SHP77 treated with DMSO at 0.1 percent for 48 hours (cell line): ENCODE measurements at regions not wholly inside any gene's neighbourhood (a gene's known extent, or its start where the extent isn't known, plus 50 kb on each side); places are given as distances from the start of the nearest gene placed in this dataset.
A peak's percentile ranks its signal among the peaks of the same experiment; 100 is the strongest.
"Not testable (repeated sequence)": the region's sequence is repeated elsewhere in the genome, so short reads cannot be mapped to it uniquely, and the experiment has no call there.

Experiments
- DNase-seq: peaks from one replicate; lab custom pipeline; 2025; lab: John Stamatoyannopoulos, UW

DNA sequence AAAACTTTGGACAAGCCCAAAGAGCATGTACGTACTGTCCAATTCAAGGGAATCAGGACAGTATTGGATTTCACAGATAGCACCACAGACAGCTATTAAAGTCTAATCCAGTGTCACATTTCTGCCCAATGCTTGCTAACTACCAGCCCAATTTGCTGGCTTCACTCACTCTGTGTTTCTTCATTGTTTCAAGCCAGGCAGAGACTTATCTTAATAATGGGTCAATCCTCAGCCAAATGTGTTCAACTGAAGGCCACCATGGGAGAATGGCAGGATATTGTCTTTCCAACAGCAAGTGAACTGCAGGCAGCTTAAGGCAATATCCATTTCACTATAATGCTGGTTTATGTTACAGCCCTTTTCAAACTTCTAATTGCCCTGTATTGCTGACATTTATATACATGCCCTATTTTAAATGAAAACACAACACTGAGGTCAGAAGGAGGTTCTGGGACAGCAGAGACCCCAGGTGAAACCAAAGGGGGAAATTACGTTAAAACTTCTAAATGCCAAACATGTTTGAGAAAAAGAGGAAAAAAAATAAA lies 142.1 kb upstream of the RSPO3 start:
- no peak for DNase-seq

DNA sequence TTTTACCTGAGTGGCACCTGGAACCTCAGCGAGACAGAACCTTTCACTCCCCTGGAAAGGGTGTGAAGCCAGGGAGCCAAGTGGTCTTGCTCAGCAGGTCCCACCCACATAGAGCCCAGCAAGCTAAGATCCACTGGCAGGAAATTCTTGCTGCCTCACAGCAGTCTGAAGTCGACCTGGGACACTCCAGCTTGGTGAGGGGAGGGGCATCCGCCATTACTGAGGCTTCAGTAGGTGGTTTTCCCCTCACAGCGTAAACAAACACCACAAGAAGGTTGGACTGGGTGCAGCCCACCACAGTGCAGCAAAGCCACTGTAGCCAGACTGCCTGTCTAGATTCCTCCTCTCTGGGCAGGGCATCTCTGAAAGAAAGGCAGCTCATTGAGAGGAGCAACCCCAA lies 134.7 kb upstream of the RSPO3 start:
- DNase-seq: no peak

DNA sequence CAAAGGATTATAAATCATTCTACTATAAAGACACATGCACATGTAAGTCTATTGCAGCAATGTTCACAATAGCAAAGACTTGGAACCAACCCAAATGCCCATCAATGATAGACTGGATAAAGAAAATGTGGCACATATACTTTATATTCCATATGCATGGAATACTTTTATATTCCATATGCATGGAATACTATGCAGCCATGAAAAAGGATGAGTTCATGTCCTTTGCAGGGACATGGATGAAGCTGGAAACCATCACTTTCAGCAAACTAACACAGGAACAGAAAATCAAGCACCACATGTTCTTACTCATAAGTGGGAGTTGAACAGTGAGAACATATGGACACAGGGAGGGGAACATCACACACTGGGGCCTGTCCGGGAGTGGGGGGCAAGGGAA lies 130.3 kb upstream of the RSPO3 start:
- DNase-seq: not testable (repeated sequence)

DNA sequence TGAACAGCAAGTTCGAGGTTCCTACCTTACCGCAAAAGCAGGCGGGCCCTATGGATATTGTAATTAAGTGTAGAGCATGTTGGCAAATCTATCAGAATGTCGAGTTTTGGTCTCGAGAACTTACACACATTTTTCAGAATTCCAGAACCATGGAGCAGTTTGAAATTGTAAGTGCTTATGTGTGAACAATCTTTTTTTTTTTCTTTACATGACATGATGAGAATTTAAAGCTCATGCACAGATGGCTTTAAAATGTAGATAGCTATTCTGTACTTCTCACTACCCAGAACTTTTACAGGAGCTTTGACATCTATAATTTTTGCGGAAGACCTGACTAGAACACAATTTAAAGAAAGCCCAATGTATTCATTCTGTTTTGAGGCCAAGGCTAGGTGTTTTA lies 117.8 kb upstream of the RSPO3 start:
- no peak for DNase-seq

DNA sequence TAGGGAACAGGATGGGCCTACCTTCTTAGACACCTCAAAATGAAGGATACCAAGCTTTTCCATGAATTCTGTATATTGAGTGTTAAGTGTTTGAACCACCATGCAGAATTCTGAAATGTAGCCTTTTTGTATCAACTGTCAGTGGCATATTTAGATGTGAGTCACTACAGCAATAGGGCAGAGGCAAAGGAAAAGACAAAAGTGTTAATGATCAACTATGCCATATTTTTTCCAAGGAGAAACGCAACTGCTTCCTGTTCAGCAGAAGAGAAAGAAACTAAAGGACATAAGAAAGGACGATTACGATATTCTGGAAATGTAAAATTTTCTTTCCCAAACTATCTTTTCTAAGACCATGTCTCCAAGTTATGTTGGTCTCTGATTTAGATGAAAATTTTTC lies 104.6 kb upstream of the RSPO3 start:
- no peak for DNase-seq

DNA sequence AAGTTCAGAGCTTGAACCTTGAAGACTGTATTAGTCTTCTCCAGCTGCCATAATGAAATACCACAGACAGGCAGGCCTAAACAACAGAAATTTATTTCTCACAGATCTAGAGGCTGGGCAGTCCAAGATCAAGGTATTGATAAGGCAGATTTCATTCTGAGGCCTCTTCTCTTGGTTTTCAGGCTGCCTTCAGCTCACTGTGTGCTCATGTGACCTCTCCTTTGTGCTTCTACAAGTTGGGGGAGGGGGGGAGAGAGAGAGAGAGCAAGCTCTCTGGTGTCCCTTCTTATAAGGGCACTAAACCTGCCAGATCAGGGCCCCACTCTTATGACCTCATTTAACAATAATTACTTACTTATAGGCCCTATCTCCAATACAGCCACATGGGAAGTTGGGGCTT lies 102.6 kb upstream of the RSPO3 start:
- no peak for DNase-seq

DNA sequence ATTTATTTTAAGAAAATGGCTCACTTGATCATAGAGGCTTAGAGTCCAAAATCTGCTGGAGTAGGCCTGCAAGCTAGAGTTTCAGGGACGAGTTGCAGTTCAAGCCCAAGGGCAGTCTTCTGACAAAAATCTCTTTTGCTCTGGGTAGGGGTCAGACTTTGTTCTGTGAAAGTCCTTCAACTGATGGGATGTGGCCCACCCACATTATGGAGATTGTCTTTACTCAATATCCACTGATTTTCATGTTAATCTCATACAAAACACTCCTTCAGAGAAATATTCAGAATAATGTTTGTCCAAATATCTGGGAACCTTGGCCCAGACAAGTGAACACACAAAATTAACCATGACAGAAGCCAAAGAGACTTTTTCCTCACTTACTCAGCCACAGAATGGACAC lies 98.6 kb upstream of the RSPO3 start:
- DNase-seq: no peak

DNA sequence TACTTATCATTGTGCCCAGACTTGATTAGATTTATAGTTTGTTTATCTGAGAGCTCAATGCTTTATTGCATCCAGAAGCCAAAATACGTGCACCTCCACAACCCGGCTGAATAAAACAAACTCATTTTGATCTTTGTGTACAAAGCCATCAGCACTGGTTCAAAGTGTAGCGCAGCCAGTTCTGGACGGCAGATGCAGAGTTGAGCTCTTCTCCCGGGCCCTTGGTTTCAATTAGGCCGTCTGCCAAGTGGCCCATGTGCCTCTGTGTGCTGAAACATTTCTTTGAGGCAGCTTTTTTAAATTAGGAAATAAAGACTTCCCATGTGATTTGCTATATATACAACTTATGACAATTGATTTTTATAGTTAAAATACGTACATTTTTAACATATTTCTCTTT lies 96.2 kb upstream of the RSPO3 start:
- DNase-seq: peak; percentile 50

DNA sequence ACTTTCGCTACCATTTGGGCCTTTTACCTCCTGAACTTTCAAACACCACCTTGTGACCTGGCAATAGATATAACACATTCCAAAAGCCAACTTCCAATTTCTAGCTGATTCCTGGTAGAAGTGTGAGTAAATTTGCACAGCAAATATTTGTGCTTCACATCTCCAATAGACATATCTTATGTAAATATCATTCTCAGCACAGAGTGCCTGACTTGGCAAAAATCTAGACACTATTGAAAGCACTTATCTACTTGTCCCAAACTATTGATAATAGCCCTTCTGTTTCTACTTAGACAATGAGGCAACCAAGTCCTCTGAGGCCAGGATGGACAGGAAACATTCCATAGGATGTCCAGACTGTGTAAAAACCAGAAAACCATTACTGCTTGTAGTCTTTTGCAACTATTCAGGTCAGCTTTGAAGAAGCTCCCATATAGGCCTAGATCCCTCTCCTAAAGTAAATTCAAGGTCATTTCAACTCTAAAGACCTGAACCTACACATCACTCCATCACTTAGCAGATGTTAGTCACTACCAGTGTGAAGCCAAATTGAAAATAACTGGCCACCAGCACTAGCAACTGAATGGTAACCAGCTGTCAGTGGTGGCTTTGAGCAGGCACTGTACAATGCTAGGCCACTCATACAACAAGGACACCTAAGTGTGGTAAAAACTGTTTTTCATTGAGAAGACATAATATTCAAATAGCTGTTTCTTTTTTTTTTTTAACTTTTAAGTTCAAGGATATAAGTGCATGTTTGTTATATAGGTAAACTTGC lies 95.3 kb upstream of the RSPO3 start:
- DNase-seq: no peak

DNA sequence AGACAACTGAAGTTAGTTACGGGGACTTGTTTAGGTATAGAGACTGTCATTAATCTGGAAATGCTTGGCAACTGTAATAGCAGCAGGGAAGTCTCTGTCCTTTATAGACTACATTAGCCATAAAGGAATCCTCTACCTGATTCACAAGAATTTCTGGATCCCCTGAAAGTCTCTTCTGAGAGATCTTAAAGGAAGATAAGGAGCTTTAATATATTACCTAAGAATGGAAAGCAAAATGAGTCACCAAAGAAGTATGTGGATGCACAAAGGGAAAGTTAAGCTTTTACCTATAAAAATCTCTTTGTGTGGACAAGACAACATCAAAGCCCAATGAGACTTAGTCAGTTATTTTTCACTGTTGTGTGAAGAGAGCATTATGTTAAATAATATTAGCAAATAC lies 92.2 kb upstream of the RSPO3 start:
- DNase-seq: no peak

DNA sequence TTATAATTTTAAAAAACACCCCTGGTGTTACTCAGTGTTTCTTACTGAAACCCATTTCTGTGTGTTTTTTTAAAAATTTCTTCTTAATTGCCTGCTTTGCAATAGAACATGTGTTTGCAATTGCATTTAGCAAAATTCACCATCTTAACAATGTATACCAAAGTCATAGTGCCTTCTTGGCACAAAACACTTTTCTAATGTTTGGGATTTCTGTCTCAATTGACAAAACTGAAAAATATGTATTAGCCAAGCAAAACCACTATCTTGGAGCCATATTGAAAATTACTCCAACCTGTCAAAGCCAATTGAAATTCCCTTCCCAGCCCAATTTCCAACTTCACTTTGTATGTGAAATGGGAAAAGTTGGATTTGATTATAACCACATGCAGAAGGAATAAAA lies 88.4 kb upstream of the RSPO3 start:
- DNase-seq: no peak

DNA sequence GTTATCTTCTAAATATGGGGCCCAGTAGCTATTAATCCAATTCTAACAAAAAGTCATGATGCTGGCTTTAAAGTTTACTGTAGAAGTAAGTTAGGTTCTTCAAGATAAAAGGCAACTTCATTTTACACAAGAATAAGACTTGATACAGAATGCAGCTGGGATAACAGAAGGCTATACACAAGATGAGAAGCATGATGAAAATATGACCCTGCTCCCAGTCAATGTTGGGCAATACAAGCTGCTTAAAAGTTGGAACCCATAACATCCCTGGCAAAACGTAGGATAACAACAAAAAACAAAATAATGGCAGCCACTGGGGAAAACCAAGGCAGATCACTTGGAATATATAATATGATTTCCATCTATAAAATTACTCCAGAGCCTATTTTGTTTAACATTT lies 87.6 kb upstream of the RSPO3 start:
- DNase-seq: no peak

DNA sequence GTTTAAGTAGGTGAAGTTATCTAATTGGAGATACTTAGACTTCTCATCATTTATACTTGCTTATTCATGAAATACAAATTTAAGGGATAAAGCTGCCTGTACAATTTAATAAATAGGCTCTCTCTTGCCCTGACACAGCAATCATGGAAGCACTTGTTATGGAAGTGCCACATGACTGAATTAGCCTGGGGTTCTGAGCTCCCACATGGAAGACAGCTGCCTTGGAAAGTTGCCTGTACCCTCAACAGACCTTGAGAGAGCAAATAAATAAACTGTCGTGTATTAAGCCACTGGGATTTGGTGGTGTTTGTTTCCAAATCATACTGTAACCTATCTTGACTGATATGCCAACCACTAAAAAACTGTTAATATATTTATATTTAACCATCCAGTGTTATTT lies 87.0 kb upstream of the RSPO3 start:
- no peak for DNase-seq

DNA sequence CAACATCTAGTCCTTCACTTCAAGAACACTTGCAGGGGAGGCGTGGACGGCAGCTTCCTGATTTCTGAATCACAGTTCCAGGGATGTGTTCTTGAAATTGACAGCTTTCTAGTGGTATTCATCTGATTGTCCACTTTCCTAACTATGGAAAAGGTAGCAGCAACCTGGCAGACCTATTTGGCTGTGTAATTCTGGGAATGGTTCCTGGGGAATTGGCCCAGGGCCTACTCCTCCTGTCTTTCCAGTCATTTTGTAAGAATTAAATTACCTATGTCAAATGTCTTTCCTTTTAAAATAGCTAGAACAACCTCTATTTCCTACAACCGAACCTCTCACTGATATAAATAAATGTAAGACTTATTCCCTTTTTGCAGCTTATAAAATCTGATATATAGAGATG lies 85.5 kb upstream of the RSPO3 start:
- no peak for DNase-seq

DNA sequence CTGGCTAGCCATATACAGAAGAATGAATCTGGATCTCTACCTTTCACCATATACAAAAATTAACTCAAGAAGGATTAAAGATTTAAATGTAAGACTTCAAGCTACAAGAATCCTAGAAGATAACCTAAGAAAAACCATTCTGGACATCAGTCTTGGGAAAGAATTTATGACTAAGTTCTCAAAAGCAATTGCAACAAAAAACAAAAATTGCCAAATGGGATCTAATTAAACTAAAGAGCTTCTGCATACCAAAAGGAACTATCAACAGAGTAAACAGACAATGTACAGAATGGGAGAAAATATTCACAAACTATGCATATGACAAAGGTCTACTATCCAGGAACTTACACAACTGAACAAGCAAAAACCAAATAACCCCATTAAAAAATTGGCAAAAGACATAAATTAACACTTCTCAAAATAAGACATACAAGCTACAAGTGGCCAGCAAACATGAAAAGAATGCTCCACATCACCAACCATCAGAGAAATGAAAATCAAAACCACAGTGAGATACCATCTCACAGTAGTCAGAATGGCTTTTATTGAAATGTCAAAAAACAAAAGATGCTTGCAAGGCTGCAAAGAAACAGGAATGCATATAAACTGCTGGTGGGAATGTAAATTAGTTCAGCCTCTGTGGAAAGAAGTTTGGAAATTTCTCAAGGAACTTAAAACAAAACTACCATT lies 66.8 kb upstream of the RSPO3 start:
- DNase-seq: no peak

DNA sequence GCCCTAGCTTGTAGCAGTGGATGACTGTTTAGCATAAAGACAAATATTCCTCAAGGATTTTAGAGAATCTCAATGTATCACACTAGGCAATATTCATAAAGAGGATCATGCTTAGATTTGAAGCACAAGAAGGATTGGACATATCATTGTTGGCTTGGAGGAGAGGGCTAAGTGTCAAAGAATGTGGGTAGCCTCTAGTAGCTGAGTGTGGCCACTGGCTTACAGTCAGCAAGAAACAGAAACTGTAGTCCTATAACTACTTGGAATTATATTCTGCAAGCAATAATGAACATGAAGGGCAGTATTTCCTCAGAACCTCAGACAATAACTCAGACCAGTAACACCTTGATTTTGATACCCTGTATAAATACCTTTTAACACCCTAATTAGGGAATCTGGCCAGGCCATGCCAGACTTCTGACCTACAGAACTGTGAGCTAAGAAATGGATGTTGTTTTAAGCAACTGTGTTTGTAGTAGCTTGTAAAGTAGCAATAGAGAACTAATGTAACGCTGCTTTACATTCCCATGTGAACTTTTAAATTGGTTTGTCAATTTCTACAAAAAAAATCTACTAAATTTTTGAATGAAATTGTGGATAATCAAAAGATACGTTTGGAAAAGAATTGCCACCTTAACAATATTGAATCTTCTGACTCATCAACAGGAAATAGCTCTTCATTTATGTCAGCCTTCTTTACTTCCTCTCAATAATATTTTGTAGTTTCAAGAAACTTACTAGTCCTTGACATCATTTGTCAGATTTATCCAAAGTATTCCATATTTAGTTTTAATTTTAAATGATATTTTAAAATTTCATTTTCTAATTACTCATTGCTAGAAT lies 65.2 kb upstream of the RSPO3 start:
- no peak for DNase-seq

DNA sequence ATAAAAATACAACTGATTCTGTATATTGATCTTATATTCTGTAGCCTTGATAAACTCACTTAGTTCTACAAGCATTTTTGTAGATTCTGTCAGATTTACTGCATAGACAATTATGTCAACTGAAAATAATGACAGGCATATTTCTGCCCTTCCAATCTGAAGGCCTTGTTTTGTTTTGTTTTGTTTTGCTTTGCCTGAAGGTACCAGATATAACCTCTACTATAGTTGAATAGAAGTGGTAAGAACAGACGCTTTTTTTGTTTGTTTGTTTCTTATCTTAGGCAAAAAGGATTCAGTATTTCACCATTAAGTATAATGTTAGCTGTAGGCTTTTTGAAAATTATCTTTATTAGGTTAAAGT lies 64.6 kb upstream of the RSPO3 start:
- DNase-seq: no peak

DNA sequence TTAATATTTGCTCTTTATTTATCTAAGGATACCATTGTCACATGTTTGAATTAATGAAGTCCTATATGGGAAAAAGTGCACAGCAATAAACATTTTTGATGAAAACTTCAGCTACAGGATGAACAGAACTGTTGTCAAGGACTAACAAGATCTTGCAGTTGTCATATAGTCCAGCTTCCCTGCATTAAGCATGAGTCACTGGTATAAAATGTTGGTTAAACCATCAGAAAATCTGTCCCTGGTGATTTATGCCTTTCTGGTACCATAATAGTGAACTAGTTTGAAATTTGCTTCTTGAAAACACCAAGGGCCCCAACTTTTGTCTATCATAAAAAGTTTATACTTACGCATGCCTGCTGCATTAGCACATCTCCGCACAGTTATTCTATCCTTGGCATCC lies 60.4 kb upstream of the RSPO3 start:
- no peak for DNase-seq

DNA sequence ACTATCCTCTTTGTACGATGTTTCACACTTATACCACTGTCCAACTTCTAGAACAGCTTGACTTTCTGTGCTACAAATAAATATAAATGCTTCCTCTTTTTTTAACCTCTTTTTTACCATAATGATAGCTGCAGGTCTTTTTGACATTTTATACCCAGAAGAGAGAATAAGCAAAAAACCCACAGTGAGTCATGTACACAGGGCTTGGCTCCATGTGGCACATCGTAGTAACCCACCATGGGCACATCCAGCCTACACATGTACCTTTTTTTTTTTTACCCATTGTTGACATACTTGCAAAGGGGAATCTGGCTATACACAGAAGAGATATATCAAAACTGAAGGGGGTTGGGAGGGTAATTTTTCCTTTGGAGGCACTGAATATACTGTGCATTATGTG lies 59.5 kb upstream of the RSPO3 start:
- no peak for DNase-seq
